HepG2 (cell line): ENCODE measurements at regions not wholly inside any gene's neighbourhood (a gene's known extent, or its start where the extent isn't known, plus 50 kb on each side); places are given as distances from the start of the nearest gene placed in this dataset.

Experiments
- ATAC-seq: fragments of 200-7000 bp; cut with Tn5 transposase; 3 replicates; pipeline ENCODE4 v1.9.1; 2020; ENCODE audit warnings: mild to moderate bottlenecking, moderate library complexity
- BruUV-seq: library from RNA; stranded (reverse); fragments of 400-500 nt; replicated peaks from 2 replicates; lab custom pipeline; 2021; lab: Mats Ljungman, UMichigan
- CTCF ChIA-PET: fragments of 300-600 bp; formaldehyde crosslinking; extraction: SDS; loops from one replicate; lab custom pipeline; 2021; ENCODE audit warnings: low total read pairs, inconsistent platforms, low intra/inter-chr PET ratio; lab: Yijun Ruan, JAX
- POLR2A ChIA-PET: fragments of 350-600 bp; sonication (Branson Sonifier 250); formaldehyde crosslinking; loops from one replicate; lab custom pipeline; 2020; ENCODE audit warnings: antibody characterized with exemption, inconsistent platforms; lab: Yijun Ruan, JAX
- DNase-seq: peaks from one replicate; pipeline ENCODE4 v3.0.0-alpha.2; 2015; ENCODE audit warnings: low spot score
- FAIRE-seq: peaks from 3 replicates; lab custom pipeline; 2011; peaks lifted over from hg19 to GRCh38; lab: Jason Lieb, UNC
- H2AFZ ChIP-seq: one replicate; pipeline ENCODE4 v1.6.1; 2011; ENCODE audit warnings: low read length, inconsistent platforms
- H3K27ac ChIP-seq: fragments of 300-600 bp; 3 replicates; pipeline ENCODE4 v1.8.0; 2011; ENCODE audit warnings: mixed run types, mild to moderate bottlenecking, mixed read lengths, low read length, inconsistent platforms; ENCODE audit not compliant: insufficient read depth; ENCODE audit errors: extremely low read length
- H3K27me3 ChIP-seq, 2 experiments: fragments of 200-600 bp in 1 of 2; 2 replicates in 1 of 2; 3 replicates in 1 of 2; pipeline versions ENCODE4 v1.6.0 to v1.8.0; 2011; ENCODE audit warnings: low read length in 2 of 2, mild to moderate bottlenecking in 2 of 2, moderate library complexity in 2 of 2, inconsistent platforms in 1 of 2; ENCODE audit not compliant: insufficient read depth in 2 of 2, control insufficient read depth in 1 of 2
- H3K36me3 ChIP-seq, 2 experiments: fragments of 200-600 bp in 1 of 2; replicated peaks in 1 of 2; 2 replicates in 1 of 2; 3 replicates in 1 of 2; pipeline versions ENCODE4 v1.5.1 to v1.8.0; 2011; ENCODE audit warnings: low read length in 2 of 2, inconsistent platforms in 1 of 2; ENCODE audit not compliant: insufficient read depth in 2 of 2, control insufficient read depth in 1 of 2
- H3K4me1 ChIP-seq: 2 replicates; pipeline ENCODE4 v1.5.1; 2012; ENCODE audit warnings: low read length, inconsistent platforms; ENCODE audit not compliant: insufficient read depth
- H3K4me2 ChIP-seq: 2 replicates; pipeline ENCODE4 v1.6.0; 2011; ENCODE audit warnings: low read depth, low read length, inconsistent platforms
- H3K4me3 ChIP-seq, 3 experiments: fragments of 200-600 bp in 1 of 3; sonication (generic), shearing (Covaris generic) in 1 of 3; replicated peaks in 1 of 3; 2 replicates each; pipeline ENCODE4 v1.5.1; 2011 to 2016; ENCODE audit warnings: low read length in 3 of 3, inconsistent platforms in 2 of 3, low read depth in 2 of 3, mild to moderate bottlenecking in 2 of 3, control low read depth in 1 of 3, mixed read lengths in 1 of 3; ENCODE audit not compliant: insufficient read depth in 1 of 3
- H3K79me2 ChIP-seq: one replicate; pipeline ENCODE4 v1.6.1; 2011; ENCODE audit warnings: low read length, inconsistent platforms; ENCODE audit not compliant: insufficient read depth
- H3K9ac ChIP-seq: 2 replicates; pipeline ENCODE4 v1.6.0; 2011; ENCODE audit warnings: mild to moderate bottlenecking, low read depth, low read length, inconsistent platforms; ENCODE audit not compliant: insufficient read depth
- H3K9me3 ChIP-seq: 2 replicates; pipeline ENCODE4 v1.5.1; 2012; ENCODE audit warnings: mild to moderate bottlenecking, low read length
- H4K20me1 ChIP-seq: 2 replicates; pipeline ENCODE4 v1.6.0; 2011; ENCODE audit warnings: inconsistent platforms, mild to moderate bottlenecking, low read length, moderate library complexity; ENCODE audit not compliant: insufficient read depth
- CC2D1A ChIP-seq: sonication (generic); formaldehyde crosslinking; IDR thresholded peaks from 2 replicates; pipeline ENCODE4 v1.8.1; 2023; ENCODE audit warnings: mild to moderate bottlenecking, missing genetic modification reagents
- CHCHD3 ChIP-seq: sonication (generic); formaldehyde crosslinking; IDR thresholded peaks from 2 replicates; pipeline ENCODE4 v1.8.0; 2022; ENCODE audit warnings: mild to moderate bottlenecking, missing genetic modification reagents, moderate library complexity
- CREM ChIP-seq, 2 experiments: sonication (generic) in 1 of 2; formaldehyde crosslinking in 1 of 2; IDR thresholded peaks; 2 replicates each; pipeline versions ENCODE4 v1.4.0 to v1.6.1; 2016 to 2020; ENCODE audit warnings: antibody characterized with exemption in 1 of 2, mild to moderate bottlenecking in 1 of 2, missing genetic modification reagents in 1 of 2
- FUBP1 ChIP-seq: sonication (generic); formaldehyde crosslinking; IDR thresholded peaks from 2 replicates; pipeline ENCODE4 v1.5.1; 2020; ENCODE audit warnings: missing genetic modification reagents, mild to moderate bottlenecking, borderline replicate concordance
- HHEX ChIP-seq: IDR thresholded peaks from 2 replicates; pipeline ENCODE4 v1.6.1; 2016; ENCODE audit warnings: control low read depth
- HNF1A ChIP-seq, 2 experiments: sonication (generic) in 1 of 2; formaldehyde crosslinking in 1 of 2; IDR thresholded peaks; 2 replicates each; pipeline versions ENCODE4 v1.4.0 to v1.6.1; 2016 to 2020; ENCODE audit warnings: borderline replicate concordance in 1 of 2, low read depth in 1 of 2, mild to moderate bottlenecking in 1 of 2, missing genetic modification reagents in 1 of 2
- HNRNPL ChIP-seq: fragments of 200-400 bp; formaldehyde crosslinking; IDR thresholded peaks from 2 replicates; pipeline ENCODE4 v1.6.1; 2017; ENCODE audit warnings: mild to moderate bottlenecking, low read depth, low read length
- HOXA9 ChIP-seq: sonication (generic); formaldehyde crosslinking; IDR thresholded peaks from 2 replicates; pipeline ENCODE4 v1.8.1; 2022; ENCODE audit warnings: missing genetic modification reagents, mild to moderate bottlenecking, moderate library complexity, borderline replicate concordance
- KDM5A ChIP-seq: fragments of 200-600 bp; sonication (generic); IDR thresholded peaks from 2 replicates; pipeline ENCODE4 v1.7.0; 2018; ENCODE audit warnings: antibody characterized with exemption, mild to moderate bottlenecking, low read length, borderline replicate concordance
- SPEN ChIP-seq: sonication (generic); formaldehyde crosslinking; IDR thresholded peaks from 2 replicates; pipeline ENCODE4 v1.5.1; 2020; ENCODE audit warnings: low read depth, mild to moderate bottlenecking, missing genetic modification reagents
- ZFP36L2 ChIP-seq: sonication (generic); formaldehyde crosslinking; IDR thresholded peaks from 2 replicates; pipeline ENCODE4 v1.4.0; 2020; ENCODE audit warnings: missing genetic modification reagents
- ZNF768 ChIP-seq: sonication (generic); formaldehyde crosslinking; IDR thresholded peaks from 2 replicates; pipeline ENCODE4 v1.4.0; 2020; ENCODE audit warnings: missing genetic modification reagents
- WGBS: methylation state at CpG from one replicate; pipeline ENCODE4 v1.1.6; 2017; ENCODE audit warnings: low lambda C conversion rate; 5-methylcytosine and 5-hydroxymethylcytosine counted together
- in situ Hi-C: cut with HindIII; loops from 2 replicates; pipeline ENCODE4 v1.10.0; 2017; ENCODE audit warnings: low pct_unique_long_range_greater_than_20kb; ENCODE audit not compliant: extremely low pct_ligation_motif_present
- intact Hi-C: fragments of 100-400 bp; cut with micrococcal nuclease; formaldehyde crosslinking; loops from one replicate; pipeline ENCODE4 v1.10.0; 2022; ENCODE audit not compliant: unreplicated experiment

GRCh38 chr9:6150483-6150882 is 65.1 kb upstream of the IL33 start:
- no peaks in the 10 kb centered on the region for H4K20me1 ChIP-seq
- no peaks in the 10 kb centered on the region for H3K4me1 ChIP-seq
- no peaks in the 10 kb centered on the region for H3K9me3 ChIP-seq
- DNase-seq = no peak
- BruUV-seq = no TSS peak
- no peak for TF ChIP-seq HOXA9
- TF ChIP-seq CREM (IDR thresholded peaks at IDR 0.05) = no peak
- no peak for TF ChIP-seq CREM (CRISPR knock-in tag; IDR thresholded peaks at IDR 0.05)
- TF ChIP-seq HNRNPL = no peak
- TF ChIP-seq KDM5A = no peak
- TF ChIP-seq SPEN (CRISPR knock-in tag) = no peak
- no peak for TF ChIP-seq ZNF768
- TF ChIP-seq ZFP36L2 (CRISPR knock-in tag) = no peak
- TF ChIP-seq CHCHD3 (CRISPR knock-in tag) = no peak
- TF ChIP-seq FUBP1 (CRISPR knock-in tag) = no peak
- TF ChIP-seq CC2D1A (CRISPR knock-in tag) = no peak
- TF ChIP-seq HHEX (CRISPR knock-in tag) = no peak
- TF ChIP-seq HNF1A (IDR thresholded peaks at IDR 0.05; ENCODE audit: low read depth) = no peak
- no peak for TF ChIP-seq HNF1A (CRISPR knock-in tag; IDR thresholded peaks at IDR 0.05; ENCODE audit: borderline replicate concordance)
- no peaks in the 10 kb centered on the region for H3K27me3 ChIP-seq
- no peak overlapping the region for H3K4me3 ChIP-seq
- H3K4me2 ChIP-seq = no peak overlapping the region
- no peak overlapping the region for H3K27ac ChIP-seq
- no peak for FAIRE-seq
- no peak overlapping the region for H2AFZ ChIP-seq
- H3K79me2 ChIP-seq = no peaks in the 10 kb centered on the region
- ChIA-PET CTCF (no interaction called here), POLR2A (no interaction called here)
- 0% methylated on average over 2 of the region's 2 CpGs for WGBS
- intact Hi-C loops (no loop called here), in situ Hi-C loops (no loop called here)
- no peak overlapping the region for H3K9ac ChIP-seq
- no peak for ATAC-seq
- H3K36me3 ChIP-seq = no peaks in the 10 kb centered on the region
